Mesodermal cell (in vitro differentiated cells): ENCODE measurements at regions not wholly inside any gene's neighbourhood (a gene's known extent, or its start where the extent isn't known, plus 50 kb on each side); places are given as distances from the start of the nearest gene placed in this dataset.

Experiments used
- H3K27ac ChIP-seq: 2 replicates; pipeline ENCODE4 v1.7.0; 2013; ENCODE audit warnings: mild to moderate bottlenecking, low read depth, low read length, moderate library complexity; ENCODE audit not compliant: severe bottlenecking
- H3K36me3 ChIP-seq: 2 replicates; pipeline ENCODE4 v1.7.1; 2013; ENCODE audit warnings: mild to moderate bottlenecking, low read length, moderate library complexity; ENCODE audit not compliant: control insufficient read depth, insufficient read depth
- H3K4me1 ChIP-seq: one replicate; pipeline ENCODE4 v1.7.1; 2013; ENCODE audit warnings: mild to moderate bottlenecking, low read length; ENCODE audit not compliant: insufficient read depth, control insufficient read depth, poor library complexity, severe bottlenecking
- H3K4me3 ChIP-seq: 2 replicates; pipeline ENCODE4 v1.7.0; 2013; ENCODE audit warnings: low read length, control low read depth, mild to moderate bottlenecking; ENCODE audit not compliant: insufficient read depth, poor library complexity, severe bottlenecking; ENCODE audit errors: extremely low read depth
- H3K9me3 ChIP-seq: 2 replicates; pipeline ENCODE4 v1.7.1; 2013; ENCODE audit warnings: mild to moderate bottlenecking, low read length, moderate library complexity; ENCODE audit not compliant: control insufficient read depth
- WGBS, 2 experiments: methylation state at CpG; one replicate each; pipeline ENCODE4 v1.1.5; 2013; ENCODE audit warnings: missing lambda C conversion rate in 2 of 2; ENCODE audit not compliant: insufficient coverage in 2 of 2; 5-methylcytosine and 5-hydroxymethylcytosine counted together

GRCh38 chr16:5328546-5328945, 231.0 kb upstream of the EEF2KMT start:
- no peak overlapping the region for H3K4me3 ChIP-seq
- H3K9me3 ChIP-seq: peaks cover 11% of the 10 kb centered on the region
- no peaks in the 10 kb centered on the region for H3K4me1 ChIP-seq
- H3K27ac ChIP-seq: no peak overlapping the region
- no peaks in the 10 kb centered on the region for H3K36me3 ChIP-seq
- WGBS, 2 experiments: 86 to 90% methylated on average over 4 to 5 of the region's 5 CpGs

GRCh38 chr16:5326395-5326794, 228.8 kb upstream of the EEF2KMT start:
- WGBS, 2 experiments: 96% methylated on average over 3 of the region's 3 CpGs
- H3K27ac ChIP-seq: no peak overlapping the region
- H3K36me3 ChIP-seq: no peaks in the 10 kb centered on the region
- H3K4me1 ChIP-seq: no peaks in the 10 kb centered on the region
- H3K9me3 ChIP-seq: peaks cover 5% of the 10 kb centered on the region
- H3K4me3 ChIP-seq: no peak overlapping the region

- H3K27ac ChIP-seq: no peak overlapping the region
- no peaks in the 10 kb centered on the region for H3K4me1 ChIP-seq
- no peaks in the 10 kb centered on the region for H3K36me3 ChIP-seq
- H3K4me3 ChIP-seq: no peak overlapping the region
- H3K9me3 ChIP-seq: peaks cover 1% of the 10 kb centered on the region
- WGBS, 2 experiments: 92% methylated on average over 2 of the region's 4 CpGs; no CpG with 5 or more reads in 1 of the 2 experiments
Observed at GRCh38 chr16:5325932-5326331, 228.3 kb upstream of the EEF2KMT start.

- H3K4me3 ChIP-seq: no peak overlapping the region
- H3K4me1 ChIP-seq: no peaks in the 10 kb centered on the region
- H3K36me3 ChIP-seq: no peaks in the 10 kb centered on the region
- H3K27ac ChIP-seq: no peak overlapping the region
- WGBS, 2 experiments: 33 to 41% methylated on average over 11 to 13 of the region's 15 CpGs
- no peaks in the 10 kb centered on the region for H3K9me3 ChIP-seq
Observed at GRCh38 chr16:5323284-5324141, 225.9 kb upstream of the EEF2KMT start.

- H3K9me3 ChIP-seq: no peaks in the 10 kb centered on the region
- no peak overlapping the region for H3K27ac ChIP-seq
- H3K36me3 ChIP-seq: no peaks in the 10 kb centered on the region
- H3K4me1 ChIP-seq: no peaks in the 10 kb centered on the region
- H3K4me3 ChIP-seq: no peak overlapping the region
- 87 to 91% methylated on average over 3 to 4 of the region's 4 CpGs for WGBS, 2 experiments
Observed at GRCh38 chr16:5321930-5322329, 224.3 kb upstream of the EEF2KMT start.

- Histone ChIP-seq H3K36me3 (no peaks in the 10 kb centered on the region), H3K9me3 (no peaks in the 10 kb centered on the region), H3K4me3 (no peak overlapping the region), H3K27ac (no peak overlapping the region), H3K4me1 (no peaks in the 10 kb centered on the region)
- 80 to 100% methylated on average over 1 of the region's 2 CpGs for WGBS, 2 experiments
Observed at GRCh38 chr16:5319799-5320198, 222.2 kb upstream of the EEF2KMT start.

- Histone ChIP-seq H3K4me3 (no peak overlapping the region), H3K4me1 (no peaks in the 10 kb centered on the region), H3K36me3 (no peaks in the 10 kb centered on the region), H3K27ac (no peak overlapping the region), H3K9me3 (no peaks in the 10 kb centered on the region)
- 91 to 93% methylated on average over 5 of the region's 5 CpGs for WGBS, 2 experiments
Observed at GRCh38 chr16:5315914-5316313, 218.3 kb upstream of the EEF2KMT start.

GRCh38 chr16:5314377-5314776, 216.8 kb upstream of the EEF2KMT start:
- H3K27ac ChIP-seq: no peak overlapping the region
- WGBS, 2 experiments: 84 to 89% methylated on average over 4 of the region's 4 CpGs
- no peak overlapping the region for H3K4me3 ChIP-seq
- no peaks in the 10 kb centered on the region for H3K9me3 ChIP-seq
- no peaks in the 10 kb centered on the region for H3K36me3 ChIP-seq
- H3K4me1 ChIP-seq: no peaks in the 10 kb centered on the region

- H3K4me1 ChIP-seq: no peaks in the 10 kb centered on the region
- no peak overlapping the region for H3K4me3 ChIP-seq
- H3K27ac ChIP-seq: no peak overlapping the region
- WGBS, 2 experiments: 84 to 100% methylated on average over 1 to 2 of the region's 4 CpGs
- no peaks in the 10 kb centered on the region for H3K36me3 ChIP-seq
- no peaks in the 10 kb centered on the region for H3K9me3 ChIP-seq
Observed at GRCh38 chr16:5309946-5310611, 212.5 kb upstream of the EEF2KMT start.

- Histone ChIP-seq H3K4me3 (no peak overlapping the region), H3K27ac (no peak overlapping the region), H3K36me3 (no peaks in the 10 kb centered on the region), H3K9me3 (no peaks in the 10 kb centered on the region), H3K4me1 (no peaks in the 10 kb centered on the region)
- 86 to 91% methylated on average over 3 to 4 of the region's 4 CpGs for WGBS, 2 experiments
Observed at GRCh38 chr16:5305023-5305422, 207.4 kb upstream of the EEF2KMT start.
